SK-N-MC (cell line): ENCODE measurements at regions not wholly inside any gene's neighbourhood (a gene's known extent, or its start where the extent isn't known, plus 50 kb on each side); places are given as distances from the start of the nearest gene placed in this dataset.

Experiments used
- EZH2 ChIP-seq: fragments of 200-600 bp; sonication (generic); IDR thresholded peaks from one replicate; pipeline ENCODE4 v1.6.1; 2017; ENCODE audit warnings: antibody characterized with exemption
- POLR2AphosphoS5 ChIP-seq: IDR thresholded peaks from 2 replicates; pipeline ENCODE4 v1.6.1; 2012; ENCODE audit warnings: mild to moderate bottlenecking, low read depth, low read length, borderline replicate concordance

DNA sequence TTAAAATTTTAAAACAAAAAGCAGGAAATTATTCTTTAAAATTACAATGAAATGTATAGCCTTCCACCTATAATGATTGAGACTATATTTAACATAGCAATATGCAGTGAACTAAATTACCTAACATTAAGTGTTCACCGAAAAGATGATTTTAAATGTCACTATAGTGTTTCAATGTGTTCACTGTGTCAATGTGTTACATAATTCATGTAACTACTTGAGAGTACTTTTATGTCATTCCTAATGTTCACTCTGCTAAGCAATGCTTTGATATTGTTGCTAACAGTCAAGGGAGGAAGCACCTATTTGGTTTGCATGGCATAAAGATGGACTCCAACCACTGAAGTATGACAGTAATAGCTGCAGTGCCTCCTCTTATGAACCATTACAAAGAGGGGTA, 629.8 kb upstream of the C9orf72 start:
- no peak for TF ChIP-seq POLR2AphosphoS5
- TF ChIP-seq EZH2: no peak
